Natural killer cell (primary cell): ENCODE measurements at regions not wholly inside any gene's neighbourhood (a gene's known extent, or its start where the extent isn't known, plus 50 kb on each side); places are given as distances from the start of the nearest gene placed in this dataset.

Experiments used
- ATAC-seq, 3 donors: fragments of 150-1000 bp in 2 of 3; fragments of 200-7000 bp in 1 of 3; cut with Tn5 transposase; 1 replicate in 1 of 3; 2 replicates in 2 of 3; pipeline ENCODE4 v1.10.0; 2021; ENCODE audit warnings: mild to moderate bottlenecking in 2 of 3, moderate library complexity in 2 of 3
- DNase-seq, 2 donors: peaks; one replicate each; pipeline versions ENCODE4 v3.0.0 to v3.0.0-alpha.2; 2013 to 2021; ENCODE audit warnings: mixed read lengths in 1 of 2
- H3K27ac ChIP-seq: one replicate; pipeline ENCODE4 v1.5.1; 2013; ENCODE audit warnings: mild to moderate bottlenecking, low read length
- H3K27me3 ChIP-seq: one replicate; pipeline ENCODE4 v1.6.1; 2013; ENCODE audit warnings: low read length; ENCODE audit not compliant: control insufficient read depth, insufficient read depth
- H3K36me3 ChIP-seq: one replicate; pipeline ENCODE4 v1.6.1; 2013; ENCODE audit warnings: low read length; ENCODE audit not compliant: control insufficient read depth, insufficient read depth
- H3K4me1 ChIP-seq: one replicate; pipeline ENCODE4 v1.6.1; 2013; ENCODE audit warnings: low read length; ENCODE audit not compliant: control insufficient read depth, insufficient read depth
- H3K4me3 ChIP-seq: one replicate; pipeline ENCODE4 v1.5.1; 2013; ENCODE audit warnings: low read length
- H3K9me3 ChIP-seq: one replicate; pipeline ENCODE4 v1.6.1; 2013; ENCODE audit warnings: low read length; ENCODE audit not compliant: control insufficient read depth, insufficient read depth
- H3K27ac Mint-ChIP-seq, 2 donors: one replicate each; pipeline ENCODE4 v1.8.0; 2022; ENCODE audit warnings: mild to moderate bottlenecking in 2 of 2, mixed read lengths in 2 of 2, moderate library complexity in 1 of 2
- H3K27me3 Mint-ChIP-seq, 2 donors: one replicate each; pipeline ENCODE4 v1.8.0; 2022; ENCODE audit warnings: low read depth in 2 of 2, mixed read lengths in 2 of 2
- H3K36me3 Mint-ChIP-seq: one replicate; pipeline ENCODE4 v1.8.0; 2022; ENCODE audit warnings: mixed read lengths
- H3K4me1 Mint-ChIP-seq, 2 donors: one replicate each; pipeline ENCODE4 v1.8.0; 2022; ENCODE audit warnings: mixed read lengths in 2 of 2
- H3K4me3 Mint-ChIP-seq: one replicate; pipeline ENCODE4 v1.8.0; 2022; ENCODE audit warnings: mild to moderate bottlenecking, moderate library complexity, mixed read lengths
- H3K9me3 Mint-ChIP-seq, 2 donors: one replicate each; pipeline ENCODE4 v1.8.0; 2022; ENCODE audit warnings: mixed read lengths in 2 of 2
- WGBS: methylation state at CpG from one replicate; pipeline ENCODE4 v1.1.7; 2013; ENCODE audit warnings: missing lambda C conversion rate; ENCODE audit not compliant: insufficient coverage; 5-methylcytosine and 5-hydroxymethylcytosine counted together
- intact Hi-C: fragments of 100-400 bp; cut with micrococcal nuclease; formaldehyde crosslinking; loops from one replicate; pipeline ENCODE4 v1.14.2; 2022
- TF ChIP-seq, protein P1 (sequence below): fragments of 200-600 bp; IDR thresholded peaks from one replicate; pipeline ENCODE4 v1.8.0; 2022; ENCODE audit warnings: antibody characterized with exemption

DNA sequence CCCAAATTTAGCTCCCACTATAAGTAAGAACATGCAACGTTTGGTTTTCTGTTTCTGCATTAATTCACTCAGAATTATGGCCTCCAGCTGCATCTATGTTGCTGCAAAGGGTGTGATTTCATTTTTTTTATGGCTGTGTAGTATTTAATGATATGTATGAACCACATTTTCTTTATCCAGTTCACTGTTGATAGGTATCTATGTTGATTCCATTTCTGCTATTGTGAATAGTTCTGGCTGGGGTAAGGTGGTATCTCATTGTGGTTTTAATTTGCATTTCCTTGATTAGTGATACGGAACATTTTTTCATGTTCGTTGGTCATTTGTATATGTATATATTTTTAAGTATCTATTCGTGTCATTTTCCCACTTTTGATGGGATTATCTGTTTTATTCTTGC is 674.3 kb downstream of the NUP35 start:
- intact Hi-C loops = no loop called here
- no peak overlapping the region for H3K4me3 ChIP-seq
- DNase-seq (no peak), ATAC-seq (no peak)
- TF ChIP-seq, protein P1, sequence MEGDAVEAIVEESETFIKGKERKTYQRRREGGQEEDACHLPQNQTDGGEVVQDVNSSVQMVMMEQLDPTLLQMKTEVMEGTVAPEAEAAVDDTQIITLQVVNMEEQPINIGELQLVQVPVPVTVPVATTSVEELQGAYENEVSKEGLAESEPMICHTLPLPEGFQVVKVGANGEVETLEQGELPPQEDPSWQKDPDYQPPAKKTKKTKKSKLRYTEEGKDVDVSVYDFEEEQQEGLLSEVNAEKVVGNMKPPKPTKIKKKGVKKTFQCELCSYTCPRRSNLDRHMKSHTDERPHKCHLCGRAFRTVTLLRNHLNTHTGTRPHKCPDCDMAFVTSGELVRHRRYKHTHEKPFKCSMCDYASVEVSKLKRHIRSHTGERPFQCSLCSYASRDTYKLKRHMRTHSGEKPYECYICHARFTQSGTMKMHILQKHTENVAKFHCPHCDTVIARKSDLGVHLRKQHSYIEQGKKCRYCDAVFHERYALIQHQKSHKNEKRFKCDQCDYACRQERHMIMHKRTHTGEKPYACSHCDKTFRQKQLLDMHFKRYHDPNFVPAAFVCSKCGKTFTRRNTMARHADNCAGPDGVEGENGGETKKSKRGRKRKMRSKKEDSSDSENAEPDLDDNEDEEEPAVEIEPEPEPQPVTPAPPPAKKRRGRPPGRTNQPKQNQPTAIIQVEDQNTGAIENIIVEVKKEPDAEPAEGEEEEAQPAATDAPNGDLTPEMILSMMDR = no peak
- WGBS = 90% methylated on average over 3 of the region's 4 CpGs
- no peaks in the 10 kb centered on the region for H3K4me1 ChIP-seq
- Mint-ChIP-seq H3K4me3 (no peak overlapping the region), H3K4me1 (no peaks in the 10 kb centered on the region), H3K27me3 (no peaks in the 10 kb centered on the region), H3K9me3 (peaks cover 22 to 30% of the 10 kb centered on the region in 2 donors), H3K27ac (no peak overlapping the region), H3K36me3 (no peaks in the 10 kb centered on the region)
- H3K9me3 ChIP-seq = peaks cover 1% of the 10 kb centered on the region
- no peaks in the 10 kb centered on the region for H3K27me3 ChIP-seq
- no peaks in the 10 kb centered on the region for H3K36me3 ChIP-seq
- H3K27ac ChIP-seq = no peak overlapping the region

DNA sequence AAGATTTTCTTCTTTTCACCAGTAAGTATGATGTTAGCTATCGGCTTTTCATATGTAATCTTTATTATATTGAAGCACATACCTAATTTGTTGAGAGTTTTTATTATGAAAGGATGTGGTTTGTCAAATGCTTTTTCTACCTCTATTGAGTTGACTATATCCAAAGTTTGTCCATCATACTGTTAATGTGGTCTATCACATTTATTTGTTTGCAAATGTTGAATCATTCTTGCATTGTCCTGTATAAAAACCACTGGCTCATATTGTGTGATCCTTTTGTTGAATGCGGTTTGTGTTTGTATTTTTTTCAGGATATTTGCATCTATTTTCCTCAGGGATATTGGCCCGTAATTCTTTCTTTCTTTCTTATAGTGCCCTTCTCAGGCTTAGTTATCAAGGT is 675.5 kb downstream of the NUP35 start:
- no CpG with 5 or more reads among the region's 3 CpGs for WGBS
- Mint-ChIP-seq H3K27me3 (no peaks in the 10 kb centered on the region), H3K4me1 (no peaks in the 10 kb centered on the region), H3K36me3 (no peaks in the 10 kb centered on the region), H3K9me3 (peaks cover 18 to 22% of the 10 kb centered on the region in 2 donors), H3K27ac (no peak overlapping the region), H3K4me3 (no peak overlapping the region)
- DNase-seq (no peak), ATAC-seq (no peak)
- peaks cover 8% of the 10 kb centered on the region for H3K9me3 ChIP-seq
- no peak overlapping the region for H3K4me3 ChIP-seq
- no peak overlapping the region for H3K27ac ChIP-seq
- no peaks in the 10 kb centered on the region for H3K4me1 ChIP-seq
- H3K27me3 ChIP-seq = no peaks in the 10 kb centered on the region
- intact Hi-C loops = no loop called here
- TF ChIP-seq, protein P1 = no peak
- H3K36me3 ChIP-seq = no peaks in the 10 kb centered on the region

DNA sequence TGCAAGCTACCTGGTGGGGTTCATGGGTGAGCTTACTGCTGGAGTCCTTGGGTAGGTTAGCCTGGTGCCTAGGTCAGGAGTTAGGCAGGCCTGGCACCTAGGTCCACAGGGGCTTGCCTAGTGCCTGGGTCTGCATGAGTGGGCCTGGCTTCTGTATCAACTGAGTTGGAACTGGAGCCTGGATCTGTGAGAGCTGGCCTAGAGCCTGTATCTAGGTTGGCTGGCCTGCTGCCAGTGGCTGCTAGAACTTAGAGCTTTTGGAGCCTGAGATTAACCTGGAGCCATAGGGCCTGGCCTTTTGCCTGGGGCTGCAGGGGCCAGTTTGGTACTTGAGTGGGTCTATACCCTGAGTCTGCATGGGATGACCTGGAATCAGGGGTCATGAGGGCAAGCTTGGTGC is 679.4 kb downstream of the NUP35 start:
- Histone ChIP-seq H3K27me3 (no peaks in the 10 kb centered on the region), H3K27ac (no peak overlapping the region), H3K9me3 (peaks cover 8% of the 10 kb centered on the region), H3K36me3 (no peaks in the 10 kb centered on the region), H3K4me1 (no peaks in the 10 kb centered on the region), H3K4me3 (no peak overlapping the region)
- TF ChIP-seq, protein P1 = no peak
- H3K27ac Mint-ChIP-seq = no peak overlapping the region
- no peaks in the 10 kb centered on the region for H3K36me3 Mint-ChIP-seq
- intact Hi-C loops = no loop called here
- no peak overlapping the region for H3K4me3 Mint-ChIP-seq
- peaks cover 14 to 31% of the 10 kb centered on the region in 2 donors for H3K9me3 Mint-ChIP-seq
- ATAC-seq = no peak
- H3K27me3 Mint-ChIP-seq = no peaks in the 10 kb centered on the region
- no peak for DNase-seq
- no peaks in the 10 kb centered on the region for H3K4me1 Mint-ChIP-seq

DNA sequence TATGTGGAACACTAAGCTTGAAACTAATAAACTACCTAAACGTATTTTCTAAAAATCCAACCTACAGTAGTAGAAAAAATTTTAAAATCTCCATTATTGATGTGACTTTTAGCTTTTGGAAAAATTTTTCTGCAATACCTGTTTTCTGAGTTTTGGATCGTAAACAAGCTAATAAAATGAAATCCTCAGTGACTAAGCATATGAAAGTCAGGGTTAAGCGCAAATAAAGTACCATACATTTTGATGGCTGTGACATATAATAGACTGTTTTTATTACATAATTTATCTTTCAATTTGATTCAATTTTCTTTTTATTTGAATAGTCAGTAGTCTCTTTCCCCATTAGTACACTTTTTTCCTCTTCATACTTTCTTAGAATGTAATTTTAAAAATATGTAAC is 683.6 kb downstream of the NUP35 start:
- H3K9me3 Mint-ChIP-seq = peaks cover 4 to 24% of the 10 kb centered on the region in 2 donors
- intact Hi-C loops = no loop called here
- H3K9me3 ChIP-seq = peaks cover 12% of the 10 kb centered on the region
- H3K27me3 ChIP-seq = no peaks in the 10 kb centered on the region
- H3K4me3 Mint-ChIP-seq = no peak overlapping the region
- no peaks in the 10 kb centered on the region for H3K36me3 ChIP-seq
- no peak for ATAC-seq
- TF ChIP-seq, protein P1 = no peak
- H3K4me1 ChIP-seq = no peaks in the 10 kb centered on the region
- 90% methylated on average over 1 of the region's 3 CpGs for WGBS
- H3K4me1 Mint-ChIP-seq = no peaks in the 10 kb centered on the region
- H3K27me3 Mint-ChIP-seq = no peaks in the 10 kb centered on the region
- H3K27ac Mint-ChIP-seq = no peak overlapping the region
- DNase-seq = no peak
- no peaks in the 10 kb centered on the region for H3K36me3 Mint-ChIP-seq
- H3K4me3 ChIP-seq = no peak overlapping the region
- H3K27ac ChIP-seq = no peak overlapping the region
